Esophagus muscularis mucosa (tissue), 3 donors: ENCODE measurements at regions not wholly inside any gene's neighbourhood (a gene's known extent, or its start where the extent isn't known, plus 50 kb on each side); places are given as distances from the start of the nearest gene placed in this dataset.

Experiments used
- CTCF ChIP-seq, 3 experiments: fragments of 200-600 bp in 2 of 3; fragments of 450-650 bp in 1 of 3; sonication (generic) in 2 of 3; IDR thresholded peaks; one replicate each; pipeline ENCODE4 v1.5.1; 2017 to 2019; ENCODE audit warnings: antibody characterized with exemption in 3 of 3, mild to moderate bottlenecking in 2 of 3, moderate library complexity in 1 of 3
- POLR2A ChIP-seq: fragments of 450-650 bp; IDR thresholded peaks from one replicate; pipeline ENCODE4 v1.6.1; 2017; ENCODE audit warnings: antibody characterized with exemption, moderate library complexity, mild to moderate bottlenecking, low read depth

GRCh38 chr2:121130301-121130850, 154.6 kb downstream of the TFCP2L1 start:
- TF ChIP-seq CTCF (IDR thresholded peaks at IDR 0.05) (no peak), POLR2A (no peak)
